ENCODE measurements at regions not wholly inside any gene's neighbourhood (a gene's known extent, or its start where the extent isn't known, plus 50 kb on each side); places are given as distances from the start of the nearest gene placed in this dataset.
"Not testable (repeated sequence)": the region's sequence is repeated elsewhere in the genome, so short reads cannot be mapped to it uniquely, and the experiment has no call there.

GRCh38 chr20:52041966-52042365 lies 149.6 kb downstream of the ZFP64 start:
- Histone ChIP-seq H3K9me3 (ENCODE audit: control insufficient read depth in 1 of 2, insufficient read depth in 1 of 2, low read length in 2 of 2) (no peaks in the 10 kb centered on the region), H3K27ac (ENCODE audit: low read depth in 1 of 2, low read length in 2 of 2) (no peak overlapping the region), H3K36me3 (ENCODE audit: insufficient read depth, low read length) (no peaks in the 10 kb centered on the region), H3K27me3 (ENCODE audit: control insufficient read depth in 1 of 2, insufficient read depth in 2 of 2, low read length in 2 of 2) (no peaks in the 10 kb centered on the region), H3K4me3 (ENCODE audit: low read length) (no peak overlapping the region), H3K4me1 (ENCODE audit: insufficient read depth, low read length) (no peaks in the 10 kb centered on the region)
- H3K27me3 Mint-ChIP-seq = no peaks in the 10 kb centered on the region
- H3K4me1 Mint-ChIP-seq (ENCODE audit: low read depth) = no peaks in the 10 kb centered on the region
- H3K9me3 Mint-ChIP-seq = no peaks in the 10 kb centered on the region
- ChIA-PET CTCF (no interaction called here), POLR2A (no interaction called here)
- intact Hi-C loops (cut with DNase I, micrococcal nuclease) = no loop called here
- H3K27ac Mint-ChIP-seq = no peak overlapping the region
- H3K4me3 Mint-ChIP-seq = no peak overlapping the region
- ATAC-seq (ENCODE audit: poor library complexity) (no peak), DNase-seq (no peak)
- TF ChIP-seq CTCF (IDR thresholded peaks at IDR 0.05) = no peak
- H3K36me3 Mint-ChIP-seq (ENCODE audit: low read depth) = no peaks in the 10 kb centered on the region

GRCh38 chr20:52039790-52040189 lies 151.8 kb downstream of the ZFP64 start:
- no peak overlapping the region for H3K27ac ChIP-seq (ENCODE audit: low read depth in 1 of 2, low read length in 2 of 2)
- POLR2A ChIA-PET = no interaction called here

GRCh38 chr20:52038632-52039031 lies 152.9 kb downstream of the ZFP64 start:
- H3K9me3 ChIP-seq (ENCODE audit: control insufficient read depth in 1 of 2, insufficient read depth in 1 of 2, low read length in 2 of 2); DNase-seq; H3K4me1 Mint-ChIP-seq (ENCODE audit: low read depth); intact Hi-C loops (cut with DNase I, micrococcal nuclease); H3K27me3 ChIP-seq (ENCODE audit: control insufficient read depth in 1 of 2, insufficient read depth in 2 of 2, low read length in 2 of 2); H3K36me3 Mint-ChIP-seq (ENCODE audit: low read depth); H3K36me3 ChIP-seq (ENCODE audit: insufficient read depth, low read length); H3K4me3 ChIP-seq (ENCODE audit: low read length); H3K27me3 Mint-ChIP-seq; POLR2A ChIA-PET; H3K4me3 Mint-ChIP-seq; H3K27ac Mint-ChIP-seq; CTCF ChIA-PET; H3K9me3 Mint-ChIP-seq; H3K27ac ChIP-seq (ENCODE audit: low read depth in 1 of 2, low read length in 2 of 2); H3K4me1 ChIP-seq (ENCODE audit: insufficient read depth, low read length); ATAC-seq (ENCODE audit: poor library complexity): not testable (repeated sequence)

More at GRCh38 chr20:52039790-52040189, 151.8 kb downstream of the ZFP64 start:
- no peaks in the 10 kb centered on the region for H3K4me1 ChIP-seq (ENCODE audit: insufficient read depth, low read length)
- H3K27ac Mint-ChIP-seq = no peak overlapping the region
- no peak for ATAC-seq (ENCODE audit: poor library complexity)
- intact Hi-C loops (cut with DNase I, micrococcal nuclease) = no loop called here
- no peaks in the 10 kb centered on the region for H3K36me3 Mint-ChIP-seq (ENCODE audit: low read depth)
- no peaks in the 10 kb centered on the region for H3K36me3 ChIP-seq (ENCODE audit: insufficient read depth, low read length)
- H3K4me3 Mint-ChIP-seq = no peak overlapping the region
- H3K4me1 Mint-ChIP-seq (ENCODE audit: low read depth) = no peaks in the 10 kb centered on the region
- H3K27me3 ChIP-seq (ENCODE audit: control insufficient read depth in 1 of 2, insufficient read depth in 2 of 2, low read length in 2 of 2) = no peaks in the 10 kb centered on the region
- no peaks in the 10 kb centered on the region for H3K9me3 Mint-ChIP-seq
- CTCF ChIA-PET = no interaction called here
- no peak for TF ChIP-seq CTCF (IDR thresholded peaks at IDR 0.05)
- no peak for DNase-seq
- H3K27me3 Mint-ChIP-seq = no peaks in the 10 kb centered on the region
- no peak overlapping the region for H3K4me3 ChIP-seq (ENCODE audit: low read length)
- no peaks in the 10 kb centered on the region for H3K9me3 ChIP-seq (ENCODE audit: control insufficient read depth in 1 of 2, insufficient read depth in 1 of 2, low read length in 2 of 2)

- Mint-ChIP-seq H3K4me3 (no peak overlapping the region), H3K36me3 (ENCODE audit: low read depth) (no peaks in the 10 kb centered on the region), H3K27ac (no peak overlapping the region), H3K9me3 (no peaks in the 10 kb centered on the region), H3K27me3 (no peaks in the 10 kb centered on the region), H3K4me1 (ENCODE audit: low read depth) (no peaks in the 10 kb centered on the region)
- Histone ChIP-seq H3K9me3 (ENCODE audit: control insufficient read depth in 1 of 2, insufficient read depth in 1 of 2, low read length in 2 of 2) (no peaks in the 10 kb centered on the region), H3K36me3 (ENCODE audit: insufficient read depth, low read length) (no peaks in the 10 kb centered on the region), H3K4me3 (ENCODE audit: low read length) (no peak overlapping the region), H3K27me3 (ENCODE audit: control insufficient read depth in 1 of 2, insufficient read depth in 2 of 2, low read length in 2 of 2) (no peaks in the 10 kb centered on the region), H3K27ac (ENCODE audit: low read depth in 1 of 2, low read length in 2 of 2) (no peak overlapping the region), H3K4me1 (ENCODE audit: insufficient read depth, low read length) (no peaks in the 10 kb centered on the region)
- POLR2A ChIA-PET = no interaction called here
- no peak for DNase-seq
- no peak for ATAC-seq (ENCODE audit: poor library complexity)
- CTCF ChIA-PET = no interaction called here
- TF ChIP-seq CTCF (IDR thresholded peaks at IDR 0.05) = no peak
- intact Hi-C loops (cut with DNase I, micrococcal nuclease) = no loop called here
Observed at GRCh38 chr20:52037370-52037769, 154.2 kb downstream of the ZFP64 start.
